BLaER1 (cell line): ENCODE measurements at regions not wholly inside any gene's neighbourhood (a gene's known extent, or its start where the extent isn't known, plus 50 kb on each side); places are given as distances from the start of the nearest gene placed in this dataset.

Experiments used
- H3K27ac ChIP-seq: shearing (Covaris generic); formaldehyde crosslinking; 2 replicates; pipeline ENCODE4 v1.8.1; 2022
- H3K27me3 ChIP-seq: shearing (Covaris generic); formaldehyde crosslinking; 2 replicates; pipeline ENCODE4 v1.8.1; 2022
- H3K36me3 ChIP-seq: shearing (Covaris generic); formaldehyde crosslinking; 2 replicates; pipeline ENCODE4 v1.8.1; 2022
- H3K4me1 ChIP-seq: shearing (Covaris generic); formaldehyde crosslinking; 2 replicates; pipeline ENCODE4 v1.8.1; 2022
- H3K4me2 ChIP-seq: shearing (Covaris generic); formaldehyde crosslinking; 2 replicates; pipeline ENCODE4 v1.8.1; 2022
- H3K4me3 ChIP-seq: shearing (Covaris generic); formaldehyde crosslinking; 2 replicates; pipeline ENCODE4 v1.8.1; 2022
- H3K9ac ChIP-seq: shearing (Covaris generic); formaldehyde crosslinking; 2 replicates; pipeline ENCODE4 v1.8.1; 2022
- H3K9me3 ChIP-seq: shearing (Covaris generic); formaldehyde crosslinking; 2 replicates; pipeline ENCODE4 v1.8.1; 2022
- H4K20me1 ChIP-seq: shearing (Covaris generic); formaldehyde crosslinking; 2 replicates; pipeline ENCODE4 v1.8.1; 2022
- Cebpa-rat ChIP-seq: shearing (Covaris generic); IDR thresholded peaks from 2 replicates; pipeline ENCODE4 v1.8.1; 2022

DNA sequence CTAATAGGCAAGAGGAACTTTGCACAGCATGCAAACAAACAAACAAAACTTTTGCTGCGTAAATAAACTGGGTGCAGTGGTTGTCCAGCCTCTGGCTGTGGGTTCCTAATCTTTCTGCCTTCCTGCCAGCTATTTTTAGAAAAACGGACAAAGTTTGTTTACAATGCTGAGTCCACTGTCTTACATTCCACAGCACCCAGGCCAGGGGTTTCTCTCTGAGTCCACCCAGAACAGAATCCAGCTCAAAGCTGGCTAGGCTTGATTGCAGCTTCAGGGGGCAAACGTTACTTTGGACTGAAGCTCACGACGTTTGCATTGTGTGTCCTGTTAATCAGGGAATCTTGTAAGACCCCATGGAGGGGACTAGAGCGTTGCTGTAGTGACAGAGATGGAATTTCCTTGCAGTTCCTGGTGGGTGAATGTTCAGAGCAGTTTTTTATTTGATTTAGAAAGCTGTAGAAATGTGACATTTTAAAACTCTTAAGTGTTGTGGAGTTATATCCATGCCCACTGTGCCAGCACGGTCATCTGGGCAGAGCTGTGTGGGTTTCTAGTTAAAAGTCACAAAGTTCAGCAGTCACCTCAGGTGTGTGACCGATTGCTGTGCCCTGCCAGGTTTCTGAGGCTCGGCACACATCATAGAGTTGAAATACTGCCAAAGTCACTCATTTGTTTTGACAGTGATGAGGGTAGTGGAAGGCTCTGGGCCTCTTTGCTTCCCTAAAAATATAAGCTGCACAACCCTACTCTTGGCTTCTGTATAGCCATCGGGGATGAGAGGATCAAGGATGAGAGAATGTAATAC is 247.0 kb downstream of the STK31 start:
- Histone ChIP-seq H3K4me2 (no peak overlapping the region), H3K4me3 (no peak overlapping the region), H3K27me3 (no peaks in the 10 kb centered on the region), H3K36me3 (no peaks in the 10 kb centered on the region), H3K9me3 (no peaks in the 10 kb centered on the region; the same call in 1 of the 2 replicates), H3K4me1 (peaks cover 7% of the 10 kb centered on the region; the same call in 1 of the 2 replicates), H3K27ac (no peak overlapping the region), H3K9ac (no peak overlapping the region), H4K20me1 (no peaks in the 10 kb centered on the region)
- no peak for TF ChIP-seq Cebpa-rat

DNA sequence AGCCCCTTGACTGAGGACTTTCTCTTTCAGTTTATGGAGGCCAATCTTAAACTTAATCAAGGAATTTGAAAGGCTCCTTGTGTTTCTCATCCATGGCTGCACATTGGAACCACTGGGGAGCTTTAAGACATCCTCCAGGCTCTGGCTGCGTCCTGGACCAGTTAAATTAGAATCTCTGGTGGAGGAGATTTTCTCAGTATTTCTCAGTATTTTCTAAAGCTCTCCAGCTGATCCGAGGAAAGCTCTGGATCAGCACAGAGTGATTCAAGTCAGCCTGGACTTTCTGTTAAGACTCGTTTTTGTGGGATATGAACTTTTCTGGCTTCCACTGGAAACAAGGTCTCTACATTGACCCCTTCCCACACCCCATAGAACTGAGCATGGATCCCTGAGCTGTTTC is 249.8 kb downstream of the STK31 start:
- Histone ChIP-seq H4K20me1 (no peaks in the 10 kb centered on the region), H3K36me3 (no peaks in the 10 kb centered on the region), H3K9me3 (no peaks in the 10 kb centered on the region; the same call in 1 of the 2 replicates), H3K27me3 (no peaks in the 10 kb centered on the region), H3K27ac (no peak overlapping the region), H3K4me1 (peaks cover 7% of the 10 kb centered on the region; the same call in 1 of the 2 replicates), H3K9ac (no peak overlapping the region), H3K4me3 (no peak overlapping the region), H3K4me2 (no peak overlapping the region)
- TF ChIP-seq Cebpa-rat = no peak

GRCh38 chr7:23960361-23960760 is 250.3 kb downstream of the STK31 start:
- no peak for TF ChIP-seq Cebpa-rat
- H3K4me2 ChIP-seq = no peak overlapping the region
- peaks cover 3% of the 10 kb centered on the region for H3K9me3 ChIP-seq
- no peak overlapping the region for H3K9ac ChIP-seq
- H3K4me3 ChIP-seq = no peak overlapping the region
- no peaks in the 10 kb centered on the region for H4K20me1 ChIP-seq
- H3K27ac ChIP-seq = no peak overlapping the region
- no peaks in the 10 kb centered on the region for H3K27me3 ChIP-seq
- no peaks in the 10 kb centered on the region for H3K36me3 ChIP-seq
- H3K4me1 ChIP-seq = peaks cover 7% of the 10 kb centered on the region; the same call in 1 of the 2 replicates

- Histone ChIP-seq H3K27me3 (no peaks in the 10 kb centered on the region), H3K4me1 (no peaks in the 10 kb centered on the region), H3K9ac (no peak overlapping the region), H3K4me3 (no peak overlapping the region), H3K4me2 (no peak overlapping the region), H4K20me1 (no peaks in the 10 kb centered on the region), H3K9me3 (peaks cover 16% of the 10 kb centered on the region), H3K36me3 (no peaks in the 10 kb centered on the region), H3K27ac (no peak overlapping the region)
- TF ChIP-seq Cebpa-rat = no peak
These were observed 253.6 kb downstream of the STK31 start for GRCh38 chr7:23963461-23964165.

DNA sequence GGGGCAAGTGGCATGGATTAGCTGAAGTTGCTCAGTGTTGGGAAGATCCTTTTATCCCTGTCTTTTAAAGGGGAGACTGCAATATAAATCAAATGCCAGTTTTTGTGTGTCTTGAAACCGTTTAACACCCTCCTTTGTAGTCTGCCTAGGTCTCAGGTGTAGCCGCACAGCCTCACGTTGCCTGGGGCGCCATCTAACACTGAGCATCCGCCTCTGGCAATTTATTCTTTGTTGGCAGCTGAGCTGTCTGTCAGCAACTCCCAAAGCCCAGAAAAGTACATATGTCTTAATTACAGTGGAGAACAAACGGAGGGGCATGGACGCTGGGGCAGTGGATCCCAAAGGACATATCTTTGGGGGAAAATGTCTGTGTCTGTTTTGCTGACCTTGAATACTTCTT is 254.7 kb downstream of the STK31 start:
- TF ChIP-seq Cebpa-rat = no peak
- no peaks in the 10 kb centered on the region for H3K4me1 ChIP-seq
- no peaks in the 10 kb centered on the region for H3K36me3 ChIP-seq
- no peak overlapping the region for H3K9ac ChIP-seq
- H3K27me3 ChIP-seq = no peaks in the 10 kb centered on the region
- no peaks in the 10 kb centered on the region for H4K20me1 ChIP-seq
- no peak overlapping the region for H3K4me2 ChIP-seq
- H3K9me3 ChIP-seq = peaks cover 16% of the 10 kb centered on the region
- H3K4me3 ChIP-seq = no peak overlapping the region
- no peak overlapping the region for H3K27ac ChIP-seq

DNA sequence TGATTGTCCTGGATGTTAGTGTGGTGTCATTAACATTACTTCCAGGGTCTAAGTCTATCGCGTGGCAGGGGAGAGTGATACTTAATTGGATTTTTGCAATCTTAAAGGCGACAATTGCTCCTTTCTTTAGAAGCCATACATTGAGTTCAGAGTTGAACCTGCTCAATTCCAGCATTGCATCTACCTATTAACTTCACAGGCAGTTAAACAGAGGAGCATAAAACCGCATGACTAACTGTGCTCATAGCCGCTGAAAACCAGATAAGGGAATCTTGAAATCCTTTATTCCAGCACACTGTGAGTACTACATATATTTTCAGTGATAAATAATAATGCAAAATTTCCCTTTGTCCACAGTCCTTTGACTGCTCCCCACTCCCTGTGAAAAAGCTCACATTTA is 255.3 kb downstream of the STK31 start:
- Histone ChIP-seq H3K4me2 (no peak overlapping the region), H3K27ac (no peak overlapping the region), H3K9me3 (peaks cover 16% of the 10 kb centered on the region), H3K36me3 (no peaks in the 10 kb centered on the region), H3K4me3 (no peak overlapping the region), H3K4me1 (no peaks in the 10 kb centered on the region), H4K20me1 (no peaks in the 10 kb centered on the region), H3K27me3 (no peaks in the 10 kb centered on the region), H3K9ac (no peak overlapping the region)
- TF ChIP-seq Cebpa-rat = no peak

DNA sequence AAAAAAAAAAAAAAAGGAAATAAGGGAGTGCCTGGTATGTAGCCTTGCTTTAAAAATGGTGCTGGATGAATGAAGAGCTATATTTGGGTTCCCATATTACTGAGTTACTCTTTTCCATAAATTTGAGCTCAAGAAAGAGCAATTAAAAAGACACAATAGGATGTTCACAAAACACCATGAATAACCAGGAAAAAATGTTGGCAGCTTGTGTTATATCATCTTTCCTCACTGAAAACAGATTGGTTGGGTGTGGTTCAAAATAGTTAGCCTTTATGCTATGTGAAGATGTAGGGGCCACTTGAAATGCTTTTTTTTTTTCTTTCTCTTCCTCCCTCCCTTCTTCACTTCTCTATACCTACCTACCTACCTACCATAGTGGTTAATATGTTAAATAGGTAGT is 256.9 kb downstream of the STK31 start:
- H3K36me3 ChIP-seq = no peaks in the 10 kb centered on the region
- no peak overlapping the region for H3K4me3 ChIP-seq
- H3K27ac ChIP-seq = no peak overlapping the region
- no peak overlapping the region for H3K4me2 ChIP-seq
- peaks cover 16% of the 10 kb centered on the region for H3K9me3 ChIP-seq
- no peaks in the 10 kb centered on the region for H3K4me1 ChIP-seq
- no peaks in the 10 kb centered on the region for H3K27me3 ChIP-seq
- H4K20me1 ChIP-seq = no peaks in the 10 kb centered on the region
- TF ChIP-seq Cebpa-rat = no peak
- no peak overlapping the region for H3K9ac ChIP-seq

DNA sequence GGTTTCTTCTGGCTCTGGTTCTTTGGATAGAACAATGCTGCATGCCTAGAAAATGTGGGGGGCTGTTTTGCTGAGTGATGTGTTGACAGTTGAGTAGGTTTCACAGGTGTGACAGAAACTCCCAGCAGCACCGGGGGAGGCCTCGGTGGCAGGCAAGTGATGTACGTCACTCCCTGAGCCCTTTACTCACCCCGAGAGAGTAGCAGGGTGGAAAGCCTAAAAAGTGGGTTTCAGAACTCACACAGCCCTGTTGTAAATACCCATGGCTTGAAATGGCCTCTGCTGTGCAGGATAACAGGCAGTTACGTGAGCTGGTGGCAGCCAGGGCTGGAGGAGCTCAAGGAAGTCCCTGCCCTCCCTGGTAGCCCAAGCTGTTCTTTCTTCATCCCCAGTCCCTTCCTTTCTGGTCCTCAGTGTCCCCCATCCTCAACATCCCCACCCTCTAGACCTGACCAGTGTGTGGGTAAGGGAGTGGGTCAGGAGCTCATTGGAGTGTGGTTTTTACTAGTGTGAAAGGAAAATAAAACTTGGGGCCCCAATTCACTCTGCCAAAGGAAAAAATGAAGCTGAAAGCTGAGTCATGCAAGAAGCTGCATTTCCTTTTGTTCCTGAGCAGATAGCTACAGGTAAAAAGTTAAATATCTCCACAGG is 258.1 kb downstream of the STK31 start:
- Histone ChIP-seq H3K4me1 (no peaks in the 10 kb centered on the region), H4K20me1 (no peaks in the 10 kb centered on the region), H3K9ac (no peak overlapping the region), H3K4me2 (no peak overlapping the region), H3K36me3 (no peaks in the 10 kb centered on the region), H3K27me3 (no peaks in the 10 kb centered on the region), H3K27ac (no peak overlapping the region), H3K4me3 (no peak overlapping the region), H3K9me3 (peaks cover 16% of the 10 kb centered on the region)
- no peak for TF ChIP-seq Cebpa-rat

DNA sequence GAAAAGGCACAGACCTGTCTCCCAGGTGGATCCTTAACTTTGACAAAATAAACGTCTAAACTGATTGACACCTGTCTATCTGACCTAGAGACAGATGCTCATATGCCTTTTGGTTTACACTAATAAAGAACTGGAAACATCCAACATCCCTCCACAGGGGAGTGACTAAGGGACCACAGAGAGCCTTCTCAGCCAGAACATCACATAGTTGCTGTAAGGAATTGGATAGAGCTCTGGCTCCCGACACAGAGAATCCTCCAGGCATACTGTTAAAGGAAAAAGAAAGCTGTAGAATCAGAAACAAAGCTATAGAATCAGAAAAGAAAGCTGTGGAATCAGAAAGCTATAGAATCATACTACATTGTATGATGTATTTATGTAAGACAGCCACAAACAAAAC is 258.8 kb downstream of the STK31 start:
- H3K27ac ChIP-seq = no peak overlapping the region
- H3K4me1 ChIP-seq = no peaks in the 10 kb centered on the region
- no peaks in the 10 kb centered on the region for H4K20me1 ChIP-seq
- H3K36me3 ChIP-seq = no peaks in the 10 kb centered on the region
- H3K4me3 ChIP-seq = no peak overlapping the region
- H3K9me3 ChIP-seq = peaks cover 16% of the 10 kb centered on the region
- H3K4me2 ChIP-seq = no peak overlapping the region
- TF ChIP-seq Cebpa-rat = no peak
- no peaks in the 10 kb centered on the region for H3K27me3 ChIP-seq
- no peak overlapping the region for H3K9ac ChIP-seq

- Histone ChIP-seq H3K27ac (no peak overlapping the region), H3K27me3 (no peaks in the 10 kb centered on the region)
These were observed 259.4 kb downstream of the STK31 start for GRCh38 chr7:23969443-23969842.

More at GRCh38 chr7:23969443-23969842, 259.4 kb downstream of the STK31 start:
- Histone ChIP-seq H3K4me3 (no peak overlapping the region), H3K4me1 (no peaks in the 10 kb centered on the region), H3K4me2 (no peak overlapping the region), H3K9me3 (peaks cover 16% of the 10 kb centered on the region), H3K36me3 (no peaks in the 10 kb centered on the region), H3K9ac (no peak overlapping the region), H4K20me1 (no peaks in the 10 kb centered on the region)
- no peak for TF ChIP-seq Cebpa-rat
